Transverse colon (tissue), 4 donors: ENCODE measurements at regions not wholly inside any gene's neighbourhood (a gene's known extent, or its start where the extent isn't known, plus 50 kb on each side); places are given as distances from the start of the nearest gene placed in this dataset.
"Not testable (repeated sequence)": the region's sequence is repeated elsewhere in the genome, so short reads cannot be mapped to it uniquely, and the experiment has no call there.

Source experiments
- DNase-seq: peaks from one replicate; pipeline ENCODE4 v3.0.0-alpha.2; 2019
- H3K27ac ChIP-seq, 4 donors: fragments of 200-600 bp; sonication (generic); 2 replicates each; pipeline ENCODE4 v1.5.1; 2016 to 2018; ENCODE audit warnings: inconsistent platforms in 4 of 4
- H3K27me3 ChIP-seq: fragments of 200-600 bp; sonication (generic); 2 replicates; pipeline ENCODE4 v1.5.1; 2017; ENCODE audit warnings: inconsistent platforms
- H3K36me3 ChIP-seq, 4 donors: fragments of 200-600 bp; sonication (generic); 2 replicates each; pipeline ENCODE4 v1.5.1; 2017 to 2019; ENCODE audit warnings: inconsistent platforms in 4 of 4
- H3K4me1 ChIP-seq, 4 donors: fragments of 200-600 bp; sonication (generic); 2 replicates each; pipeline ENCODE4 v1.5.1; 2017 to 2020; ENCODE audit warnings: inconsistent platforms in 4 of 4
- H3K4me3 ChIP-seq, 4 donors: fragments of 200-600 bp; sonication (generic); 1 replicate in 1 of 4; 2 replicates in 3 of 4; pipeline versions ENCODE4 v1.5.1 to v1.6.1; 2017 to 2019; ENCODE audit warnings: inconsistent platforms in 4 of 4
- H3K9me3 ChIP-seq, 2 donors: fragments of 200-600 bp; sonication (generic); 2 replicates each; pipeline ENCODE4 v1.5.1; 2017 to 2019; ENCODE audit warnings: inconsistent platforms in 2 of 2
- EP300 ChIP-seq: sonication (generic); formaldehyde crosslinking; IDR thresholded peaks from one replicate; pipeline ENCODE4 v1.6.1; 2017; ENCODE audit warnings: antibody characterized with exemption, low read depth
- POLR2A ChIP-seq: fragments of 450-650 bp; IDR thresholded peaks from one replicate; pipeline ENCODE4 v1.6.1; 2016; ENCODE audit warnings: antibody characterized with exemption, mild to moderate bottlenecking, moderate library complexity
- POLR2AphosphoS5 ChIP-seq, 3 donors: sonication (generic); formaldehyde crosslinking; IDR thresholded peaks; one replicate each; pipeline ENCODE4 v1.6.1; 2016; ENCODE audit warnings: antibody characterized with exemption in 3 of 3
- WGBS, 2 donors: methylation state at CpG; one replicate each; pipeline ENCODE4 v1.1.5; 2018; ENCODE audit warnings: low coverage in 1 of 2; 5-methylcytosine and 5-hydroxymethylcytosine counted together
- in situ Hi-C, 4 donors: fragments of 200-750 bp; cut with MboI; loops; one replicate each; pipeline versions ENCODE4 v1.15.0 to v1.15.1; 2017; ENCODE audit warnings: low sequenced_read_pairs in 3 of 4, low pct_ligation_motif_present in 1 of 4, low pct_unique_long_range_greater_than_20kb in 1 of 4
- intact Hi-C: fragments of 100-400 bp; cut with DNase I; formaldehyde crosslinking; loops from one replicate; pipeline ENCODE4 v1.15.1; 2023; ENCODE audit warnings: low total_unique reads
- TF ChIP-seq, protein P1 (sequence below), 5 experiments: fragments of 200-600 bp in 3 of 5; fragments of 450-650 bp in 2 of 5; sonication (generic) in 3 of 5; IDR thresholded peaks; 1 replicate in 2 of 5; 2 replicates in 3 of 5; pipeline ENCODE4 v1.5.1; 2016 to 2017; ENCODE audit warnings: antibody characterized with exemption in 5 of 5, inconsistent platforms in 3 of 5, mild to moderate bottlenecking in 2 of 5, moderate library complexity in 1 of 5

DNA sequence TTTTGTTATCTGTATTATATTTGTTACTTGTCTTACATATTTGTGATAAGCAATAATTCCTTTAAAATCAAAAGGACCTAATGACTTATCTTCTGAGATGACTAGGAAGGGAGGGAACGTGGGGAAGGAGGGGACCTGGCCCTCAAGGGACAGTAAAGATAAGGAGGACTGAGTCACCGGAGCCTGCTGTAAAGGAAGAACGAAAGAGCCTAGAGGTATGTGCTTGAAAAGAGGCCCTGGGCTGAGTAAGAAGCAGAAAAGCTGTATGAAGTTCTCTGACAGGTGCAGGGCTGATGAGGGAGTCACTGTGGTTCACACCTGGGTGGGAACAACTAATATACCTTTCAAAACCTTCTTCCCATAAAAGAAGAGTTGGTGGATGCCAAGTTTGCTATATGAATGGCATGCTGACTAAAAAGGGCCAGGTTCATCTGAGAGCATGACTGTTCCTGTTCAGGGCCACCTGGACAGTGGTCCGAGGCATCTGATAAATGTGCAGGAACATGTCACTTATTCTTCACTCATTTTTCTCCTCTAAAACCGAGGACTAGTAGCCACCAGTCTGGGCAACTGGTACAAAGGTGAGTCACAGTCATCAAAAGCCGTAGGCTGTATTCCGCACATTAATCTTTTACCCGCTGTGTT lies 111.3 kb downstream of the TNFAIP3 start:
- 48 to 61% methylated on average over 8 of the region's 8 CpGs for WGBS, 2 donors
- Histone ChIP-seq H3K4me1 (peaks cover 0 to 5% (median 1%) of the 10 kb centered on the region in 4 donors), H3K27me3 (no peaks in the 10 kb centered on the region), H3K36me3 (no peaks in the 10 kb centered on the region), H3K9me3 (no peaks in the 10 kb centered on the region), H3K4me3 (no peak overlapping the region), H3K27ac (no peak overlapping the region)
- DNase-seq: peak; percentile 32
- TF ChIP-seq EP300 (no peak), POLR2A (no peak), POLR2AphosphoS5 (IDR thresholded peaks at IDR 0.05) (no peak)
- TF ChIP-seq, protein P1, sequence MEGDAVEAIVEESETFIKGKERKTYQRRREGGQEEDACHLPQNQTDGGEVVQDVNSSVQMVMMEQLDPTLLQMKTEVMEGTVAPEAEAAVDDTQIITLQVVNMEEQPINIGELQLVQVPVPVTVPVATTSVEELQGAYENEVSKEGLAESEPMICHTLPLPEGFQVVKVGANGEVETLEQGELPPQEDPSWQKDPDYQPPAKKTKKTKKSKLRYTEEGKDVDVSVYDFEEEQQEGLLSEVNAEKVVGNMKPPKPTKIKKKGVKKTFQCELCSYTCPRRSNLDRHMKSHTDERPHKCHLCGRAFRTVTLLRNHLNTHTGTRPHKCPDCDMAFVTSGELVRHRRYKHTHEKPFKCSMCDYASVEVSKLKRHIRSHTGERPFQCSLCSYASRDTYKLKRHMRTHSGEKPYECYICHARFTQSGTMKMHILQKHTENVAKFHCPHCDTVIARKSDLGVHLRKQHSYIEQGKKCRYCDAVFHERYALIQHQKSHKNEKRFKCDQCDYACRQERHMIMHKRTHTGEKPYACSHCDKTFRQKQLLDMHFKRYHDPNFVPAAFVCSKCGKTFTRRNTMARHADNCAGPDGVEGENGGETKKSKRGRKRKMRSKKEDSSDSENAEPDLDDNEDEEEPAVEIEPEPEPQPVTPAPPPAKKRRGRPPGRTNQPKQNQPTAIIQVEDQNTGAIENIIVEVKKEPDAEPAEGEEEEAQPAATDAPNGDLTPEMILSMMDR (IDR thresholded peaks at IDR 0.05): no peak
- intact Hi-C loops (no loop called here), in situ Hi-C loops (no loop called here)

DNA sequence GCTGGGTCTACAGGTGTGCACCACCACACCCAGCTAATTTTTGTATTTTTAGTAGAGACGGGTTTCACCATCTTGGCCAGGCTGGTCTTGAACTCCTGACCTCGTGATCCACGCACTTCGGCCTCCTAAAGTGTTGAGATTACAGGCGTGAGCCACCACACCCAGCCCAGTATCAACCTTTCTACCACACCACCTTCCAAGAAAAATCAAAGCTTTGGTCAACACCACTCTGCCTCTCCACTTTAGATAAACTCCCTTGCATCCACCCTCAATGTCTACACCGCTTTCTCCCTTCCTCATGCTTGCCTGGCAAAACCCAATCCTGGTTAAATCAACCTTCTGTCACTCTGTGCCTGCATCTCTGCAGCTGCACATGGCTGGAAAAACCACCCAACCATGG lies 112.2 kb downstream of the TNFAIP3 start:
- DNase-seq, intact Hi-C loops, H3K27ac ChIP-seq, H3K9me3 ChIP-seq, H3K4me1 ChIP-seq, H3K4me3 ChIP-seq, in situ Hi-C loops, H3K27me3 ChIP-seq, H3K36me3 ChIP-seq: not testable (repeated sequence)
- WGBS, 2 donors: 88 to 94% methylated on average over 3 to 6 of the region's 6 CpGs

DNA sequence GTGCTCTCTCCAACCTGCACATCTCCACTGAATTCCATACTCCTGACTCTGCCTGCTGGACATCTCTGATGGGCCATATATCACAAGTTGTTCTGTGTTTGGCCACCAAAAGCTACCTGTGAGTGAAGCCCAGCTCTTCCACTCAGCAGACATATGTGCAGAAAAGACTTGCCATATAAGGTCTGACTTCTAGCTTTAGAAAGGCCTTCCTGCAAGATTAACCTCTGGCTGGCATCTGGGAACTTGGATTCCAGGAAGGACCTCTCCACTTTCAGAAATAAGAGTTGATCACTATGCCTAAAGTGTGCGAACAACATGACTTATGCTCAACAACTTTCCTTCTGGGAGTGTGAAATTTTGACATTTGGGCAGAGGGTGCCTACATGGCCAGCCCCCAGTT lies 113.7 kb downstream of the TNFAIP3 start:
- Histone ChIP-seq H3K36me3 (no peaks in the 10 kb centered on the region), H3K4me1 (peaks cover 0 to 5% (median 0%) of the 10 kb centered on the region in 4 donors), H3K27ac (no peak overlapping the region), H3K9me3 (no peaks in the 10 kb centered on the region), H3K27me3 (no peaks in the 10 kb centered on the region), H3K4me3 (no peak overlapping the region)
- TF ChIP-seq POLR2AphosphoS5 (IDR thresholded peaks at IDR 0.05) (no peak), POLR2A (no peak), EP300 (no peak)
- TF ChIP-seq, protein P1 (IDR thresholded peaks at IDR 0.05): no peak
- no peak for DNase-seq
- in situ Hi-C loops (no loop called here), intact Hi-C loops (no loop called here)
- WGBS, 2 donors: 80 to 92% methylated on average over 1 of the region's 1 CpG

DNA sequence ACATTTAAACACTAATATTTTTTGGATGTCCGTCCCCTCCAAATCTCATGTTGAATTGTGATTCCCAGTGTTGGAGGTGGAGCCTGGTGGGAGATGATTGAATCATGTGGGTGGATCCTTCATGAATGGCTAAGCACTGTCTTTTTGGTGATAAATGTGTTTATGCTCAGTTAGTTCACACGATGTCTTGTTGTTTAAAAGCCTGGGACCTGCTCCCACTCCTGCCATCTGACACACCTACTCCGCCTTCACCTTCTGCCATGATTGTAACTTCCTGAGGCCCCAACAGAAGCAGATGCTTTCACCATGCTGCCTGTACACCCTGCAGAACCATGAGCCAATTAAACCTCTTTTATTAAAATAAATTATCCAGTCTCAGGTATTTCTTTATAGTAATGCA lies 114.7 kb downstream of the TNFAIP3 start:
- in situ Hi-C loops: no loop called here

More for the DNA sequence above, 114.7 kb downstream of the TNFAIP3 start:
- Histone ChIP-seq H3K4me3 (no peak overlapping the region), H3K36me3 (no peaks in the 10 kb centered on the region), H3K4me1 (peaks cover 0 to 5% (median 0%) of the 10 kb centered on the region in 4 donors), H3K9me3 (no peaks in the 10 kb centered on the region), H3K27me3 (no peaks in the 10 kb centered on the region), H3K27ac (no peak overlapping the region)
- 81 to 92% methylated on average over 2 to 3 of the region's 3 CpGs for WGBS, 2 donors
- intact Hi-C loops: no loop called here
- no peak for TF ChIP-seq EP300
- TF ChIP-seq POLR2A: no peak
- TF ChIP-seq POLR2AphosphoS5 (IDR thresholded peaks at IDR 0.05): no peak
- TF ChIP-seq, protein P1 (IDR thresholded peaks at IDR 0.05): no peak
- DNase-seq: no peak
